HG03097 (cell line): ENCODE measurements at regions not wholly inside any gene's neighbourhood (a gene's known extent, or its start where the extent isn't known, plus 50 kb on each side); places are given as distances from the start of the nearest gene placed in this dataset.

ENCODE experiments used
- ATAC-seq: cut with Tn5 transposase; IDR thresholded peaks from one replicate; pipeline ENCODE4 v1.9.1; 2021; ENCODE audit not compliant: unreplicated experiment, low FRiP score

GRCh38 chr6:90846824-90847223, 260.0 kb upstream of the MAP3K7 start:
- no peak for ATAC-seq

GRCh38 chr6:90835596-90836212, 248.8 kb upstream of the MAP3K7 start:
- ATAC-seq = no peak

- no peak for ATAC-seq
Measured at GRCh38 chr6:90829311-90829710, 242.4 kb upstream of the MAP3K7 start.

GRCh38 chr6:90820436-90820835, 233.6 kb upstream of the MAP3K7 start:
- no peak for ATAC-seq

- no peak for ATAC-seq
Measured at GRCh38 chr6:90819483-90819882, 232.6 kb upstream of the MAP3K7 start.

- no peak for ATAC-seq
Measured at GRCh38 chr6:90818163-90818562, 231.3 kb upstream of the MAP3K7 start.

GRCh38 chr6:90816764-90817163, 229.9 kb upstream of the MAP3K7 start:
- no peak for ATAC-seq

- ATAC-seq = no peak
Measured at GRCh38 chr6:90811596-90812226, 224.8 kb upstream of the MAP3K7 start.

GRCh38 chr6:90809035-90809434, 222.2 kb upstream of the MAP3K7 start:
- no peak for ATAC-seq

- ATAC-seq = no peak
Measured at GRCh38 chr6:90807791-90808701, 221.2 kb upstream of the MAP3K7 start.

GRCh38 chr6:90805619-90806155, 218.8 kb upstream of the MAP3K7 start:
- ATAC-seq = no peak

- no peak for ATAC-seq
Measured at GRCh38 chr6:90803956-90804355, 217.1 kb upstream of the MAP3K7 start.

- no peak for ATAC-seq
Measured at GRCh38 chr6:90795078-90795477, 208.2 kb upstream of the MAP3K7 start.

- ATAC-seq = no peak
Measured at GRCh38 chr6:90793771-90794170, 206.9 kb upstream of the MAP3K7 start.

GRCh38 chr6:90790696-90791095, 203.8 kb upstream of the MAP3K7 start:
- ATAC-seq = no peak

GRCh38 chr6:90790058-90790457, 203.2 kb upstream of the MAP3K7 start:
- ATAC-seq = no peak

GRCh38 chr6:90788781-90789180, 201.9 kb upstream of the MAP3K7 start:
- no peak for ATAC-seq

GRCh38 chr6:90787446-90787845, 200.6 kb upstream of the MAP3K7 start:
- no peak for ATAC-seq

GRCh38 chr6:90780778-90781177, 193.9 kb upstream of the MAP3K7 start:
- ATAC-seq = no peak

- ATAC-seq = no peak
Measured at GRCh38 chr6:90780141-90780540, 193.3 kb upstream of the MAP3K7 start.
